NOMO-1 treated with dmso at 0.1 percent for 144 hours (cell line): ENCODE measurements at regions not wholly inside any gene's neighbourhood (a gene's known extent, or its start where the extent isn't known, plus 50 kb on each side); places are given as distances from the start of the nearest gene placed in this dataset.

Experiments used
- DNase-seq: peaks from one replicate; lab custom pipeline; 2025; ENCODE audit not compliant: unreplicated experiment; lab: John Stamatoyannopoulos, UW

GRCh38 chr18:79625924-79626561 is 53.6 kb upstream of the CTDP1 start:
- no peak for DNase-seq

DNA sequence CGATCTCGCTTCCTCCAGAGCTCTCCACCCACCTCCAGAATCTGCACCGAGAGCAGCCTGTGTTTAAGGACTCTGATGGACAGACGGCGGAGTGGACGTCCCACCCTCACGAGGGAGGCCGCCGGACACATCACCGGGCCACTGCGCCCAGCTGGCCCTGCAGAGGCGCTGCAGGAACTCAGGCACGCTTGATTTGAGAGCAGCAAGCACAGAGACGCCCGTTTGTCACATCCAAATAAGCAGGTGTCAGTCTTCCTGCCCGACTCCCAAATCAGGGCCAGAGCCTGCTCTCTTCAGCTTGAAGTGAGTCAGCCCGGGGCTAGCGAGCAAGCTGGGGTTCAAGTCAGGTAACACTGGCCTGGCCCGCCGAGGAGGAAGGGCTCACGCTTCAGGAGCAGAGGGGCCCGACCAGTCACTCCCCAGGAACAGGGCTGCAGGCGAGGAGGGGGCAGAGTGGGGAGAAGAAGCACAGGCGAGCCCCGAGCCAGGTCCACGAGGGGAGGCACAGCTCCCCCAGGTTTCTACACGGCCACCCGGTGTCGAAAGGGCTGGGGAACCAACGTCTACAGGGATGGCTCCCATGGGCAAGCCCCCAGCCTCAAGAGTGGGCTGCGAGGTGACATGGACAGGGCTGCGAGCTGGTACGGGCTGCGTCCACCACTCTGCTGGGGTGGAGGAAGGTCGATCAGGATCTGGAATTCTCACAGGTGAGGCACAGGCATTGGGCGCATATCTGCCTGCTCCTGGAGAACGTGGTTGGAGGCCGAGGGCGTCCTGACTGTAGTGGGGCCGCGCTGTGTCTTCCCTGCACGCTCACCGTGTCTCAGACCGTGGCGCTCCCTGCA is 52.5 kb upstream of the CTDP1 start:
- no peak for DNase-seq

- DNase-seq, result no peak
Observed at GRCh38 chr18:79627750-79628294, 51.8 kb upstream of the CTDP1 start.

DNA sequence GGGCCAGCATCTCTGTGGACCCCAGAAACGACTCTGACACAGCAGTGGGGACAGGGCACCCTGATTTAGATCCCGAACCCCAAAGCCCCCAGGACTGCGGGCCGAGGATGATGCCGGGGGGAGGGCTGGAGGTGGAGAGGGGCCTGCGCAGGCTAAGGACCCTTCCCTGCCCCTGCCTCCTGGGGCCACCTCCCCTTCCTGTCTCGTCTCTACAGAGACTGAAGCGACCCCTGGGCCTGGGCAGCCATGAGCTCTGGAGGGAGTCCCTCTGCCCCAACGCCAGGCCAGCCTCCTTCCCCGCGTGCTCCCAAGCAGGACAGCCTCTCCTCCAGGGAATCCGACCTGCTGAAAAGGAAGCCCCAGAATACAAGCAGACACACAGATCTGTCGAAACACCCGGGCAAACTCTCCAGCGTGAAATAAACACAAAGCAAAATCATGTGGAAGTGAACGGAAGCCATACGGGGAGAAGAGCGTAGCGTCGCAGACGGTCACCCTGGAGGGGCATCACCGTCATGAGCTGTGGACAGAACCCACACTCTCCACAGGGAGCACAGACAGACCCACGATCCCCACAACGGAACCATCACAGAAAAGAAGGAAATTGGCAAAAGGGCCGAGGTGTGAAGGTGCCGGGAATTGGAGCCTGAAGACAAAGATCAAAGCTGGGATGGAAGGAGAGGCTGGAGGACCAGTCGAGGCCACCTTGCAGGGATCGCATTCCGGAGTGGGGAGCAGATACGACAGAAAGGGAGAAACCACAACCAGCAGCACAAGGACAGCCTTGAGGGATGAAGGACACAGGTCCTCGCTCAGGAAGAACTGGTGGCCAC is 51.0 kb upstream of the CTDP1 start:
- DNase-seq, result no peak

- DNase-seq, result no peak
Observed at GRCh38 chr18:79629249-79629558, 50.4 kb upstream of the CTDP1 start.

GRCh38 chr18:79629606-79630005 is 50.0 kb upstream of the CTDP1 start:
- no peak for DNase-seq
